Vagina (tissue), 2 donors: ENCODE measurements at regions not wholly inside any gene's neighbourhood (a gene's known extent, or its start where the extent isn't known, plus 50 kb on each side); places are given as distances from the start of the nearest gene placed in this dataset.

Source experiments
- DNase-seq, 2 donors: peaks; one replicate each; pipeline ENCODE4 v3.0.0-alpha.2; 2017; ENCODE audit errors: extremely low spot score in 2 of 2
- H3K27ac ChIP-seq: fragments of 200-600 bp; sonication (generic); one replicate; pipeline ENCODE4 v1.5.1; 2019
- H3K27me3 ChIP-seq: fragments of 200-600 bp; sonication (generic); one replicate; pipeline ENCODE4 v1.5.1; 2019
- H3K36me3 ChIP-seq, 2 donors: fragments of 200-600 bp; sonication (generic); one replicate each; pipeline ENCODE4 v1.5.1; 2017 to 2019
- H3K4me1 ChIP-seq: fragments of 200-600 bp; sonication (generic); one replicate; pipeline ENCODE4 v1.5.1; 2019
- H3K4me3 ChIP-seq, 2 donors: fragments of 200-600 bp; sonication (generic); 1 replicate in 1 of 2; 2 replicates in 1 of 2; pipeline ENCODE4 v1.5.1; 2016 to 2019
- H3K9me3 ChIP-seq: fragments of 200-600 bp; sonication (generic); one replicate; pipeline ENCODE4 v1.5.1; 2019
- CTCF ChIP-seq, 3 experiments: fragments of 450-650 bp in 2 of 3; fragments of 200-600 bp in 1 of 3; sonication (generic) in 1 of 3; IDR thresholded peaks; one replicate each; pipeline ENCODE4 v1.5.1; 2017 to 2019; ENCODE audit warnings: antibody characterized with exemption in 3 of 3, mild to moderate bottlenecking in 2 of 3, moderate library complexity in 2 of 3
- POLR2A ChIP-seq, 2 donors: fragments of 450-650 bp; IDR thresholded peaks; one replicate each; pipeline ENCODE4 v1.6.1; 2017; ENCODE audit warnings: antibody characterized with exemption in 2 of 2, mild to moderate bottlenecking in 2 of 2, moderate library complexity in 2 of 2
- POLR2AphosphoS5 ChIP-seq, 2 donors: sonication (generic); formaldehyde crosslinking; IDR thresholded peaks; one replicate each; pipeline ENCODE4 v1.9.0; 2017; ENCODE audit warnings: antibody characterized with exemption in 2 of 2, mild to moderate bottlenecking in 2 of 2, low read depth in 1 of 2; ENCODE audit not compliant: insufficient read depth in 1 of 2
- intact Hi-C: fragments of 100-400 bp; cut with DNase I; formaldehyde crosslinking; loops from one replicate; pipeline ENCODE4 v1.15.1; 2023

DNA sequence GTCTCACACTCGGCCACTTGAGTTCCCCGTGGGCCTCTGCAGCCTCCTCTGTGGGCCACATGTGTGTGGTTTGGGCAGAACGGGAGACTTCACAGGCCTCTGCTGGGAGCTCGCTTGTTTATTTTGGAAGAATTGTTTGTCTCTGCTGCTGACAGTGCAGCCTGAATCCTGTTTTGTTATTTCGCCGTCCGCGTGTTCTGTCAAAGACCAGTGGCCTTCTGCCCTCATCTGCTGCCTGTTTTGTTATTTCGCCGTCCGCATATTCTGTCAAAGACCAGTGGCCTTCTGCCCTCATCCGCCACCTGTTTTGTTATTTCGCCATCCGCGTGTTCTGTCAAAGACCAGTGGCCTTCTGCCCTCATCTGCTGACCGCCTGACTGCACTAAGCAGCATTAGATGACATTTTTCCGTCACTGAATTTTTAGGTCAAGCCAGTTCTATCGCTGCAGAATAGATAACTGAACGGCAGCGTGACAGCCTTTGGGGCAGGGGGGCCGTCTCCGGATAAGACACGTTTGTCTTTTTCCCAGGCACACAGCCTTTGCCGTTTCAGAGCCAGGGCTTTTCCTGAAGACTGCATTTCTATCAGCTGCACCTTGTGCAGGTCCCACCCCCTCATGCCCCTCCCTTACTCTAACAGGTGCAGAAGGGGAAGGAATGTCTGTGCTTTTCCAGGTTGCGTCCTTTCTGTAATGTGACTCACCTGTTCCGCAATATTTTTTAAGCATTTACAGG is 158.5 kb upstream of the AFDN start:
- Histone ChIP-seq H3K4me3 (no peak overlapping the region), H3K4me1 (no peaks in the 10 kb centered on the region), H3K27ac (no peak overlapping the region), H3K36me3 (no peaks in the 10 kb centered on the region), H3K27me3 (no peaks in the 10 kb centered on the region), H3K9me3 (no peaks in the 10 kb centered on the region)
- DNase-seq, result no peak
- TF ChIP-seq POLR2AphosphoS5 (IDR thresholded peaks at IDR 0.05; ENCODE audit: insufficient read depth in 1 of 2, low read depth in 1 of 2) (no peak), POLR2A (IDR thresholded peaks at IDR 0.05) (no peak), CTCF (IDR thresholded peaks at IDR 0.05) (no peak)
- intact Hi-C loops, result no loop called here

- Histone ChIP-seq H3K4me1 (no peaks in the 10 kb centered on the region), H3K36me3 (no peaks in the 10 kb centered on the region), H3K27ac (no peak overlapping the region), H3K9me3 (no peaks in the 10 kb centered on the region), H3K4me3 (no peak overlapping the region), H3K27me3 (no peaks in the 10 kb centered on the region)
- intact Hi-C loops, result no loop called here
- no peak for TF ChIP-seq CTCF (IDR thresholded peaks at IDR 0.05)
- TF ChIP-seq POLR2AphosphoS5 (IDR thresholded peaks at IDR 0.05; ENCODE audit: insufficient read depth in 1 of 2, low read depth in 1 of 2), result no peak
- no peak for TF ChIP-seq POLR2A (IDR thresholded peaks at IDR 0.05)
- no peak for DNase-seq
Observed at GRCh38 chr6:167668754-167669552, 157.8 kb upstream of the AFDN start.

- H3K4me1 ChIP-seq, result no peaks in the 10 kb centered on the region
- H3K4me3 ChIP-seq, result no peak overlapping the region
- H3K36me3 ChIP-seq, result no peaks in the 10 kb centered on the region
- no peaks in the 10 kb centered on the region for H3K9me3 ChIP-seq
- H3K27me3 ChIP-seq, result no peaks in the 10 kb centered on the region
- intact Hi-C loops, result no loop called here
- TF ChIP-seq CTCF (IDR thresholded peaks at IDR 0.05) (no peak), POLR2A (IDR thresholded peaks at IDR 0.05) (no peak), POLR2AphosphoS5 (IDR thresholded peaks at IDR 0.05; ENCODE audit: insufficient read depth in 1 of 2, low read depth in 1 of 2) (no peak)
- DNase-seq, result no peak
- no peak overlapping the region for H3K27ac ChIP-seq
Observed at GRCh38 chr6:167669553-167669849, 157.2 kb upstream of the AFDN start.

DNA sequence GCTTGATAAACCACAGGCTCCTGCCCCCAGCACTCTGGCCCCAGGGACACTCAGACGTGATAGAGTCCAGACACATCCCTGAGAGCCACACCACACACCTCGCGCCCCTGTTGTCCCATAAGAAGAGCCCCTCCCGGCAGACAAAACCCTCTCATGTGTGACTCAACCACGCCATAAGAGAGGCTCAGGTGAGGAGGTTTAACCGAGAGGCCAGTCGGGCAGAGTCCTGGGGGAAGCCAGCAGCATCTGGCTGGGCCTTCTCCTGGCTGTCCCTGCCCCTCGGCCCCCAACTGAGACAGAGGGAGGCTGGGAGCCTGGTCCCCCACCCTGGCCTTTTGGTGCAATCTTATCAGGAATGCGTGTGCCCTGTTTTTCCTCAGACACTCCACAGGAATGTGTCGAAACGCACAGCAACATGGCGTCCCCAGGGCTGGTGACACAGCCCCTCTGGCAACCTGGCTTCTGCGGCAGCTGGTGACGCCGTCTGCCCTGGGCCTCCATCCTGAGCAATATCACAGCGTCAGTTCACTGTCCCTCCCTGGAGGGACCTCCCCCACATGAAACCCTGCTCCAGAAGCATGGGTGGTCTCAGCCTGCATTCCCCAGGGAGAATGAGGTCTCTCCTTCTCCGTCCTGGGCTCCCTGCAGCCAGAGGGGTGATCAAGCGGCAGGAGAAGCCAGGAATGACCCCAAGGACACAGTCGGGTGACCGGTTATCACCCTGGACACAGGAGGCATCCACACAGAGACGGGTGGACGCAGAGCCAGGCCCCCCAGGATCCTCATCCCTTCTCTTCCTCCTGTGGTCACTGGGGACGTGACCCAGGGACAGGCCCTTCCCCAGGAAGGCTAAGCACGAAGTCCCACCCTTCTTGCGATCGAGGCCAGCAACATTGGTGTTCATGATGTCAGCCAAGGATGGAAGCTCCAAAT is 156.6 kb upstream of the AFDN start:
- Histone ChIP-seq H3K27me3 (no peaks in the 10 kb centered on the region), H3K4me1 (no peaks in the 10 kb centered on the region), H3K36me3 (no peaks in the 10 kb centered on the region), H3K4me3 (no peak overlapping the region), H3K9me3 (no peaks in the 10 kb centered on the region), H3K27ac (no peak overlapping the region)
- intact Hi-C loops, result no loop called here
- TF ChIP-seq POLR2AphosphoS5 (IDR thresholded peaks at IDR 0.05; ENCODE audit: insufficient read depth in 1 of 2, low read depth in 1 of 2), result no peak
- TF ChIP-seq POLR2A (IDR thresholded peaks at IDR 0.05), result no peak
- no peak for TF ChIP-seq CTCF (IDR thresholded peaks at IDR 0.05)
- no peak for DNase-seq
